Activated CD4-positive, CD25-positive, alpha-beta regulatory T cell treated with anti-CD3 and anti-CD28 coated beads, Interleukin-2, amount 50 U/mL, for 72 hours (primary cell): ENCODE measurements at regions not wholly inside any gene's neighbourhood (a gene's known extent, or its start where the extent isn't known, plus 50 kb on each side); places are given as distances from the start of the nearest gene placed in this dataset.

ENCODE experiments used
- DNase-seq: peaks from one replicate; pipeline ENCODE4 v3.0.0; 2021

GRCh38 chr2:2573658-2574293 is 242.7 kb upstream of the MYT1L start:
- DNase-seq: no peak

GRCh38 chr2:2573205-2573604 is 242.1 kb upstream of the MYT1L start:
- DNase-seq: no peak

- no peak for DNase-seq
Observed at GRCh38 chr2:2572393-2573204, 241.5 kb upstream of the MYT1L start.

- DNase-seq: no peak
Observed at GRCh38 chr2:2571301-2572150, 240.5 kb upstream of the MYT1L start.

GRCh38 chr2:2570871-2571270 is 239.8 kb upstream of the MYT1L start:
- no peak for DNase-seq

GRCh38 chr2:2570360-2570759 is 239.3 kb upstream of the MYT1L start:
- no peak for DNase-seq

GRCh38 chr2:2569836-2570235 is 238.8 kb upstream of the MYT1L start:
- DNase-seq: no peak

- no peak for DNase-seq
Observed at GRCh38 chr2:2569306-2569705, 238.2 kb upstream of the MYT1L start.

GRCh38 chr2:2568411-2568810 is 237.3 kb upstream of the MYT1L start:
- no peak for DNase-seq

- DNase-seq: no peak
Observed at GRCh38 chr2:2567776-2568175, 236.7 kb upstream of the MYT1L start.

GRCh38 chr2:2566396-2567323 is 235.6 kb upstream of the MYT1L start:
- DNase-seq: no peak

GRCh38 chr2:2565671-2566070 is 234.6 kb upstream of the MYT1L start:
- no peak for DNase-seq

GRCh38 chr2:2564300-2565078 is 233.4 kb upstream of the MYT1L start:
- no peak for DNase-seq

GRCh38 chr2:2563309-2563860 is 232.3 kb upstream of the MYT1L start:
- no peak for DNase-seq

- DNase-seq: no peak
Observed at GRCh38 chr2:2562867-2563266, 231.8 kb upstream of the MYT1L start.

- no peak for DNase-seq
Observed at GRCh38 chr2:2561346-2562095, 230.4 kb upstream of the MYT1L start.

GRCh38 chr2:2560374-2561015 is 229.4 kb upstream of the MYT1L start:
- DNase-seq: no peak

- DNase-seq: no peak
Observed at GRCh38 chr2:2558476-2558875, 227.4 kb upstream of the MYT1L start.

- DNase-seq: no peak
Observed at GRCh38 chr2:2557475-2557874, 226.4 kb upstream of the MYT1L start.

GRCh38 chr2:2550856-2551255 is 219.8 kb upstream of the MYT1L start:
- DNase-seq: no peak
